ENCODE measurements at regions not wholly inside any gene's neighbourhood (a gene's known extent, or its start where the extent isn't known, plus 50 kb on each side); places are given as distances from the start of the nearest gene placed in this dataset.
"Not testable (repeated sequence)": the region's sequence is repeated elsewhere in the genome, so short reads cannot be mapped to it uniquely, and the experiment has no call there.

DNA sequence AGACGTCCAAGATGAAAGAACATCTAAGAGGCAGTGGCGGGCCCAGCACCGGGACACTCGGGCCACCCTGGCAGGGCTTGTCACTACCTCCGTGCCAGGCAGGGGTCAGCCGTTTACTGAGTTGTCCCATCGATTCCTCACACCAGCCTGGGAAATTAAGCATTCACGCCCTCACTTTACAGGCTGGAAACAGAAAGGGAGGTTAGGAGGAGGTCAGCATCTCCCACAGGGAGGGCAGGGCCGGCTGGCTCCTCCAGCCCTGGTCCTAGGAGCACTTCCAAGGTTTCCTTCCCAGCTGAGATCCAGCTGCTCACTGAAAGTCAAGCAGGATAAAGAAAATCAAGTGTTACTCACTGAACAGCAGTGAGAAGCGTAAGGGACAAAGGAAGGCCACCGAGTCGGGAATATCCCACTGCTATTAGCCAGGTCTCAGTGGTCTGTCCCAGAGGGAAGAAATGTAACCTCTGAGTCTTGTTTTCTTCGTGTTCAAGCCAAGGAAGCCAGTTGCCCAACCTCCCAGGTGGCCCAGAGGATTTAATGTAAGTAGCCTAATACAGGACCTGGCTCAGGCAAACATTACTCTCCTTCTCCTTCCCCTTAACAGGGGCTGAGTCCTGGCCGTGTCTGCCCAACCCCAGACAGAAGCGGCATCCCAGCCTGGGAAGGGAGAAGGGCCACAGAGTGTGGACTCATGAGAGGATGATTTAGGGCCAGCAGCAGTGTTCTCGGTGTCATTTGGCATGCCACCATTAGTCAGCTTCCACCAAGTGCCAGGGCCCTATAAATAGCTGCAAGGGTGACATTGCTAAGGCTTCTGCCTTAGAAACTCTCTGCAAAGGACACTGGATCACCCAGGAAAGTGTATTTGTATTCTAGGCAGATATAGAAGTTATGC is 203.1 kb upstream of the GALNT2 start:
- no peaks in the 10 kb centered on the region for H3K4me1 ChIP-seq
- H3K9me3 ChIP-seq, result peaks cover 8% of the 10 kb centered on the region; the same call in 1 of the 2 replicates
- H3K36me3 ChIP-seq, result no peaks in the 10 kb centered on the region
- no peak overlapping the region for H3K27ac ChIP-seq
- no peaks in the 10 kb centered on the region for H4K20me1 ChIP-seq
- no peak overlapping the region for H3K4me3 ChIP-seq
- TF ChIP-seq Cebpa-rat (IDR thresholded peaks at IDR 0.05), result no peak
- H3K27me3 ChIP-seq, result no peaks in the 10 kb centered on the region
- no peak overlapping the region for H3K4me2 ChIP-seq
- no peak overlapping the region for H3K9ac ChIP-seq

DNA sequence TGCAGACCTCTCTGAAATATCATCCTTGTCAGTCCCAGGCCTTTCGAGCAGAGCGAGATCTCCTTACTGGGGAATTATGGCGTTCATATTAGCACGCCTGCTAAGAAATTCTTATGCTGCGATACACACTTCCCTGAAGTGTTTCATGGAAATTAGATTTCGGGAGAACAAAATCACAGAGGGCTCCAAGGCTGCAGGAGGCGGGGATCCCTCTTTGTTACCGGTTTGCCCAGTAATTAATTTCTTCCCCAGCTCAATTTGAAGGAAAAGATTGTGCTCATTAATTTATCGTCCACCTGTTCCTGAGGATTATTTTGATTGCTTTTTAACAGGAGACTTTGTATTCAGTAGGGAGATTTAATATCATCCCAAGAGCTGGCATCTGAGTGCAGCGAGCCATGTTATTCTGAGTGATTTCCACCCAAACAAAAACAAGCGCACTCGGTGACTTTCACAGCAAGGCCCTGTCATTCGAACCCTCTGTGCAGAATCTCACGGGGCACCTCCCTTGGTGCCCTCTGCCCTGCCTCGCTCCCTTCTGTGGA is 202.3 kb upstream of the GALNT2 start:
- Histone ChIP-seq H3K9me3 (peaks cover 8% of the 10 kb centered on the region; the same call in 1 of the 2 replicates), H4K20me1 (no peaks in the 10 kb centered on the region), H3K4me2 (no peak overlapping the region), H3K27ac (no peak overlapping the region), H3K27me3 (no peaks in the 10 kb centered on the region), H3K36me3 (no peaks in the 10 kb centered on the region), H3K4me1 (no peaks in the 10 kb centered on the region), H3K9ac (no peak overlapping the region), H3K4me3 (no peak overlapping the region)
- TF ChIP-seq Cebpa-rat (IDR thresholded peaks at IDR 0.05), result no peak

DNA sequence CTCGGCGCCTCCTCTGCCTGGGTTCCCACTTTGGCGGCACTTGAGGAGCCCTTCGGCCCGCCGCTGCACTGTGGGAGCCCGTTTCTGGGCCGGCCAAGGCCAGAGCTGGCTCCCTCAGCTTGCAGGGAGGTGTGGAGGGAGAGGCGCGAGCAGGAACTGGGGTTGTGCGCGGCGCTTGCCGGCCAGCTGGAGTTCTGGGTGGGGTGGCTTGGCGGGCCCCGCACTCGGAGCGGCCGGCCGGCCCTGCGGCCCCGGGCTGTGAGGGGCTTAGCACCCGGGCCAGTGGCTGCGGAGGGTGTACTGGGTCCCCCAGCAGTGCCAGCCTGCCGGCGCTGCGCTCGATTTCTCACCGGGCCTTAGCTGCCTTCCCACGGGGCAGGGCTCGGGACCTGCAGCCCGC is 201.7 kb upstream of the GALNT2 start:
- H3K4me2 ChIP-seq, H3K9me3 ChIP-seq, H3K4me3 ChIP-seq, H3K4me1 ChIP-seq, H3K9ac ChIP-seq, H3K27me3 ChIP-seq, H4K20me1 ChIP-seq, H3K27ac ChIP-seq, H3K36me3 ChIP-seq: not testable (repeated sequence)

DNA sequence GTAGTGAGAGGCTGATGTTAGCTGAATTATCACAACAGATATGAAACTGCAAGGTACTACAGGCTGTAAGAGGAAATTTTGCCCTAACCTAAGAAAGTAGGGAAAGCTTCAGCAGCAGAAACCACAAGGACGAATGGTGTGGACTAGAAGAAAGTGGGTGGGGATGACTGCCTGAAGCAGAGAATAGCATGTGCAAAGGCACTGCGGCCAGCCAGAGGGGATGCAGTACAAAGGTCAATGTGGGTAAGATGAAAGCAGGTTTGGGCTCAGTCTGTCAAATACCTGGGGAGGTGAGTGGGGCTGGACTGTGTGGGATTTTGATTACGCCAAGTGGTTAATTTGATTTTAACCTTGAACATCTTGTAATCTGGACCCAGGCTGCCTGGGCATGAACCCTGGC is 199.3 kb upstream of the GALNT2 start:
- Histone ChIP-seq H4K20me1 (no peaks in the 10 kb centered on the region), H3K36me3 (no peaks in the 10 kb centered on the region), H3K4me1 (no peaks in the 10 kb centered on the region), H3K9me3 (peaks cover 8% of the 10 kb centered on the region; the same call in 1 of the 2 replicates), H3K27ac (no peak overlapping the region), H3K4me2 (no peak overlapping the region), H3K27me3 (no peaks in the 10 kb centered on the region), H3K4me3 (no peak overlapping the region), H3K9ac (no peak overlapping the region)
- no peak for TF ChIP-seq Cebpa-rat (IDR thresholded peaks at IDR 0.05)

DNA sequence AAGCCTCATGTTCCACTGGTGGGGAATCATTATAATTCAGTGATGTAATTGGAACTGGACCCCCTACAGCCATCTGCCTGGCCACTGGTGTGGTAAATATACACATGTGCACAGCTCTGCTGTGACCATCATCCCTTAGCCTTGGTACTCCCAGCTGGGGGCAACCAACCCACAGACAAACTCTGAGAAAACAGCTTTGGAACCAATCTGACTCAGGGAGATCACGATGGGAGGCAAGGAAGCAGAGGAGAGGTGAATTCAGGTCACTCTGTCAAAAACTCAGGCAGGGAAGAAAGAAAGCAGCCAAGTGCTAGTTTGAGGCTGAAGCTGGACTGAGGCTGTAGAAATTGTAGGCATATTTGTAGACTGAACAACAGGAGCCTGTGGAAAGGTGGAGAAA is 197.8 kb upstream of the GALNT2 start:
- Histone ChIP-seq H3K36me3 (no peaks in the 10 kb centered on the region), H3K9me3 (peaks cover 8% of the 10 kb centered on the region; the same call in 1 of the 2 replicates), H3K4me1 (no peaks in the 10 kb centered on the region), H3K27ac (no peak overlapping the region), H4K20me1 (no peaks in the 10 kb centered on the region), H3K4me3 (no peak overlapping the region), H3K9ac (no peak overlapping the region), H3K4me2 (no peak overlapping the region), H3K27me3 (no peaks in the 10 kb centered on the region)
- no peak for TF ChIP-seq Cebpa-rat (IDR thresholded peaks at IDR 0.05)

DNA sequence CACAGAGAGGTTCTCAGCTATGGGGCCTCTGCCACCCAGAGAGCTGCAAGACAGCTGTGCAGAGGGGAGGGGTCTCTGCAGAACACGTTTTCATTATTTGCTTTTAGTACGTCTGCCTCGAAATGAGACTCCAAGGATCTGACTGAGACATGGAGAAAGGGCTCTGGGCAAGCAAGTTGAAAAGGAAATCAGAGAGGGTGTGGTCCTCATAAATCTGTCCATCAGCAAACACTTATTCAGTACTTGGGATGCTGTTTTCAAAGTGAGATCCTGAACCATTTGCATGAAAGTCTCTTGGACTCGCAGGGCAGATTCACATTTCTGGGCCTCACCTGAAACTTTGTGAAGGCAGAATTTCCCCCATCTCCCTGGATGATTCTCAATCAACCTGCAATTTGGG is 197.4 kb upstream of the GALNT2 start:
- H3K4me1 ChIP-seq, result no peaks in the 10 kb centered on the region
- no peaks in the 10 kb centered on the region for H3K36me3 ChIP-seq
- no peak overlapping the region for H3K4me3 ChIP-seq
- H3K9me3 ChIP-seq, result peaks cover 8% of the 10 kb centered on the region; the same call in 1 of the 2 replicates
- no peaks in the 10 kb centered on the region for H4K20me1 ChIP-seq
- no peak overlapping the region for H3K27ac ChIP-seq
- H3K9ac ChIP-seq, result no peak overlapping the region
- H3K4me2 ChIP-seq, result no peak overlapping the region
- no peak for TF ChIP-seq Cebpa-rat (IDR thresholded peaks at IDR 0.05)
- H3K27me3 ChIP-seq, result no peaks in the 10 kb centered on the region

DNA sequence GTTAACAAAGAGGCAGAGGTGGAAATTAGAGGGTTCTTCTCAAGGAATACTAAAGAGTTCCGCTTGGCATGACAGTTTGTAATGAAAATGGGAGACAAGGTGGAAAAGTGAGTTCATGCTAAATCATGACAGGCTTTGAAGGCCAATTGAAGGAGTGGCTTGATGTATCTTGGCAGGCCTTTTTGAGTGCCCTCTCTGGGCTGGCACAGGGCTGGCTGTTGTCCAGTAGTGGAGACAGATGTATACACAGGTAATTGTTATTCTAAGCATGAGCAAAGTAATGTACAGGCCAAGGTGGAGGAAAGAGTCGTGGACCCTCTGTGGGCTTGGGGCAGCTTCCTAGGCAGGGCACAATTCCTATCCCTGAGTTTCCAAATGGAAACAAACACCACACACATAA is 196.7 kb upstream of the GALNT2 start:
- Histone ChIP-seq H3K9me3 (peaks cover 3% of the 10 kb centered on the region; the same call in 1 of the 2 replicates), H3K4me1 (no peaks in the 10 kb centered on the region), H3K4me2 (no peak overlapping the region), H4K20me1 (no peaks in the 10 kb centered on the region), H3K9ac (no peak overlapping the region), H3K27me3 (no peaks in the 10 kb centered on the region), H3K27ac (no peak overlapping the region), H3K4me3 (no peak overlapping the region), H3K36me3 (no peaks in the 10 kb centered on the region)
- no peak for TF ChIP-seq Cebpa-rat (IDR thresholded peaks at IDR 0.05)

DNA sequence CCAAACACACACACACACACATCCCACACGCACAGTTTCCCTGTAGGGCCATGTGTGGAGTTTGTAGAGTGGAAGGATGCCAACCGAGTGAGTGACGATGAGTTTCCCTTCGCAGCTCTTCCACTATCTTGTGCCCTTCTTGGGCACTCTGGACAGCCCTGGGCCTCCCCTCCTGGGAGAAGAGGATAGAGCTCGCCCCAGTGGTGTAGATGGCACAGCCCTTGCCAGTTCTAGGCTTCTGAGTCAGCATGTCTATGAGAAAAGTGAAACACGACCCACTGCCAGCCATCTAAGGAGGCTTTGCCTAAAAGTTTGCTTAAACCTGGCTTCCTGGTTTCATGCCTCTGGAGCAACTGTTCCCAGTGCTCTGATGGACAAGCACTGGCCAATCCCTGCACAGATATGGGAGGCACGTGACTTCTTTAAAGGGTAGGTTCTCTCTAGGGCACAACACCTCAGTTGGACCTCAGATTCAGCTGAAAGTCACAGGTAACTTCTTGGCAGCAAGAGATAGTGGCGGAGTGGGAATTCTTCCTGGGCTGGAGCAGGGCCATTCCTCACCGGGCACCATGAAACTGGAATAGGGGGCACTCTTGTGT is 195.9 kb upstream of the GALNT2 start:
- Histone ChIP-seq H3K27ac (no peak overlapping the region), H3K27me3 (no peaks in the 10 kb centered on the region), H3K9me3 (no peaks in the 10 kb centered on the region; the same call in 1 of the 2 replicates), H3K4me3 (no peak overlapping the region), H3K4me2 (no peak overlapping the region), H4K20me1 (no peaks in the 10 kb centered on the region), H3K36me3 (no peaks in the 10 kb centered on the region), H3K9ac (no peak overlapping the region), H3K4me1 (no peaks in the 10 kb centered on the region)
- TF ChIP-seq Cebpa-rat (IDR thresholded peaks at IDR 0.05), result no peak

DNA sequence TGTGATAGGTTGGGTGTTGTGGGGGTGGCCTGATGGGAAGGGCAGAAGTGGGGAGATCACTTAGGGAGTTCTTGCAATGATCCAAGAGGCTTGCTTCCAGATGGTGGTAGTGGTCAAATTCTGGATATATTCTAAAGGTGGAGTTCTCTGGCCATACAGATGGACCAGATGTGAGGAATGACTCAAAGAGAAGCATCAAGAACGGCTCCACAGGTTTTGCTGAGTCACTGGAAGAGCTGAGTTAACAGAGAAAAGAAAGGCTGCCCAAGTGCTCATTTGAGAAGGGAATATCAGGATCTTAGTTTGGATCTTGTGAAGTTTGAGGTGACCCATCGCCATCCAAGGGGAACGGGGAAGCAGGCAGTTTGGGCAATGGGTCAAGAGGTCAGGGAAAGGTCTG is 192.9 kb upstream of the GALNT2 start:
- H3K9ac ChIP-seq, result no peak overlapping the region
- TF ChIP-seq Cebpa-rat (IDR thresholded peaks at IDR 0.05), result no peak
- H4K20me1 ChIP-seq, result no peaks in the 10 kb centered on the region
- no peaks in the 10 kb centered on the region for H3K36me3 ChIP-seq
- no peak overlapping the region for H3K4me3 ChIP-seq
- H3K4me1 ChIP-seq, result no peaks in the 10 kb centered on the region
- H3K27ac ChIP-seq, result no peak overlapping the region
- no peaks in the 10 kb centered on the region for H3K9me3 ChIP-seq
- no peaks in the 10 kb centered on the region for H3K27me3 ChIP-seq
- H3K4me2 ChIP-seq, result no peak overlapping the region

DNA sequence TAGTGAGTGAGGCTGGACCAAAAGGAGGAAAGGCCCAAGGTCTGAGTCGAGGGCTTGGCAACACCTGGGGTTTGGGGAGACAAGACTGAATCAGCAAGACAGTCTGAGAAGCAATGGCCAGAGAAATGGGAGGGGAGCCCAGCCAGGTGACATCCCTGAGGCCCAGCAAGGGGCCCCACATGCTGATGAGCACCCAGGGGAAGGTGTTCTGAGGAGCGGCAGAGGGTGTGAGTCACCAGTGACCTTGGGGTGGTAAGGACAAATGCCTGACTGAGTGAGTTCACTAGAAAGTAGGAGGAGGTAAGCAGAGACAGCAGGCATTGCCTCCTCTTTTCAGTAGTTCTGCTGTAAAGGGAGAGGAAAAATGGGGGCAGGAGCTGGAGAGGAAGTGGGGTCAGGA is 192.4 kb upstream of the GALNT2 start:
- no peak overlapping the region for H3K4me2 ChIP-seq
- H3K9me3 ChIP-seq, result no peaks in the 10 kb centered on the region
- H4K20me1 ChIP-seq, result no peaks in the 10 kb centered on the region
- H3K27ac ChIP-seq, result no peak overlapping the region
- no peaks in the 10 kb centered on the region for H3K4me1 ChIP-seq
- TF ChIP-seq Cebpa-rat (IDR thresholded peaks at IDR 0.05), result no peak
- H3K27me3 ChIP-seq, result no peaks in the 10 kb centered on the region
- H3K9ac ChIP-seq, result no peak overlapping the region
- no peaks in the 10 kb centered on the region for H3K36me3 ChIP-seq
- H3K4me3 ChIP-seq, result no peak overlapping the region

Data from BLaER1 (cell line).